ENCODE measurements at regions not wholly inside any gene's neighbourhood (a gene's known extent, or its start where the extent isn't known, plus 50 kb on each side); places are given as distances from the start of the nearest gene placed in this dataset.

GRCh38 chr10:2097937-2098336, 360.6 kb upstream of the ADARB2 start:
- TF ChIP-seq POLR2AphosphoS5 (IDR thresholded peaks at IDR 0.05) (no peak), EP300 (IDR thresholded peaks at IDR 0.05) (no peak)
